ENCODE measurements at regions not wholly inside any gene's neighbourhood (a gene's known extent, or its start where the extent isn't known, plus 50 kb on each side); places are given as distances from the start of the nearest gene placed in this dataset.
A peak's percentile ranks its signal among the peaks of the same experiment; 100 is the strongest.

DNA sequence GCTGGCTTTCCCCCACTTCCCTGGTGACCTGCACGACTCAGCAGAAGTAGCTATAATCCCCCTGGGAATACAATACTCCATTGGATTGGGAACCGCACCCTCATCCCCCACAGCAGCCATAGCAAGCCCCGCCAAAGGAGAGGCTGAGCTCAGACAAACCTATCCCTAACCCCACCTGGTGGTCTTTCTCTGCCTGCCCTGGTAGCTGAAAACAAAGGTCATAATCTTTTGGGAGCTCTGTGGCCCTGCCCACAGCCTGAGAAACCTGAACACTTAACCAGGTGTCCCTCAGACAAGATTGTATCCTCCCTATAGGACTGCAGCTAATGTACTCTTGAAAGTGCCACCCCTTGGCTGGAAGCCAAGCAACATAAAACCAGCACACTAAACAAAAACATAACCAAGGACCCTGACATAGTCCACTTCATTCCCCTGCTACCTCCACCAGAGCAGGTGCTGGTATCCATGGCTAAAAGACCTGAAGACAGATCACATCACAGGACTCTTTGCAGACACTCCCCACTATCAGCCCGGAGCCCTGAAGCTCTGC is 71.6 kb upstream of the RUNX1 start:
- DNase-seq (ENCODE audit: low read depth), result no peak

DNA sequence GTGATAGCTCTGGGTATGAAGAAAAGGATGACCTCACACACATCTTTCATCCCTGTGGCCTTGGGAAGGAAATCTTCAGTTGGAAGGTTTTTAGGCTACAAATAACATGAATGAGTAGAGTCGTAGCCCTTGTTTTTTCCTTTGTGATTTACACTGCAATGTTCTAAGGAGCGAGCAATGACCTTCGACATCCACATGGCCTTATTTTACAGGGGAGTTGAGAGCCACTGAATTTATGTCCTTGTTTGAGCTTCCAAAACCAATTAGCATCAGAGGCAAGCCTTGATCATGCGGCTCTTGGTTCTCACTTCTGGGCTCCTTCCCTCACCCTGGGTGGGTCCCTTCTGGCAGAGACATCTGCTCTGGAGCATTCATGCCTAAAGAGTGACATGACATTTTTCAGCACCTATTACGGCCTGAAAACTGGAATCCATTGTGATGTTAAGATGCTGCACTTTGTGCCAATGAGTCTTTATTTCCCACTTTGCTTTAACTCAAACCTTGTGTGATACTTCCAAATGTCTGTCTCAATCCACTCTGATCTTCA is 70.5 kb upstream of the RUNX1 start:
- DNase-seq (ENCODE audit: low read depth), result no peak

DNA sequence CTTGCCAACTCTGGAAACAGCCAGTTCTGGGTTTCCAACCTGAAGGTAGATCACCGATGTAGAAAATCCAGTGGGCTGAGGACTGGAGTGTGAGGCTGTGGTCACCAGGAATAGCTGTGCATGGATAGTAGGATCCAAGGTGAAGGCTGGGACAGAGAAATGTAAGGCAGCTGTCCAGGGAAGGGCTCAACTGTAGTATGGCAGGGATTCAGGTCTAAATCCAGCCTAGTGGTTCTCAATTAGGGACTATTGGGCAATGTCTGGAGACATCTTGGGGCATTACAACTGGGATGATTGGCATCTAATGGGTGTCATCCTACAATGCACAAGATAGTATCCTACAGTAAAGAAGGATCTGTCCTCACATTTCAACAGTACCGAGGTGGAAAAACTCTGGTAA is 67.7 kb upstream of the RUNX1 start:
- DNase-seq (ENCODE audit: low read depth), result no peak

DNA sequence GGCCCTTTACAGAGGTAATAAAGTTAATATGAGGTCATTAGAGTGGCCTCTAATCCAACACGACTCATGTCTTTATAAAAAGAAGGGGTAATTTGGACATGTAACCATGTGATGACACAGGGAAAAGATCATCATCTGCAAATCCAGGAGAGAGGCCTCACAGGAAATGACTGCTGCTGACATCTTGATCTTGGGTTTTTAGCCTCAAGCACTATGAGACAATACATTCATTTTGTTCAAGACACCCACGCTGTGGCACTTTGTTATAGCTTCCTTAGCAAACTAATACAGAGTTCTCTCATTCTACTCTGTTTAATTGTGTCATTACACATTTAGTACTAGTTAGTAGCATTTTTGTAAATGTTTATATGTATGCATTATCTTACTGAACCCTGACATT is 64.0 kb upstream of the RUNX1 start:
- no peak for DNase-seq (ENCODE audit: low read depth)

- DNase-seq (ENCODE audit: low read depth), result no peak
These were observed 62.3 kb upstream of the RUNX1 start for GRCh38 chr21:35111321-35111930.

GRCh38 chr21:35108887-35109286 is 59.8 kb upstream of the RUNX1 start:
- no peak for DNase-seq (ENCODE audit: low read depth)

DNA sequence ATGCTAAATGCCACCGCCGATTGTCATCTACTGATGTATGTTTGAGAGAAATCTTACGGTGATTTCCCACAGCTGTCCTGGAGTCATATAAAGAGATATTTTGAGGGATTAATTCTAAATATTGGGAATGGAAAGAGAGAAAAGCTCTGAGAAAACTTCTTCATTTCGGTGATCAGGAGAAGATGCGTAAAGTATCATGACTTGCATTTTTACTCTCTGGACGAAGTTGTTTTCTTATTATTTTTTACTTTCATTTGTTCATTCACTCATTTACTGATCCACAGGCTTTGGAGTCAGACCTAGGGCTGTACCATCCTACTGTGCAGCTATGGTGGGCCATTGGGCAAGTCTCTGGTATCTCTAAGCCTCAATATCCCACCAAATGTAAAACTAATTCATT is 58.4 kb upstream of the RUNX1 start:
- no peak for DNase-seq (ENCODE audit: low read depth)

- DNase-seq (ENCODE audit: low read depth), result peak; percentile 89
These were observed 57.2 kb upstream of the RUNX1 start for GRCh38 chr21:35106246-35106835.

- DNase-seq (ENCODE audit: low read depth), result peak; percentile 94
These were observed 53.6 kb upstream of the RUNX1 start for GRCh38 chr21:35102488-35103371.

DNA sequence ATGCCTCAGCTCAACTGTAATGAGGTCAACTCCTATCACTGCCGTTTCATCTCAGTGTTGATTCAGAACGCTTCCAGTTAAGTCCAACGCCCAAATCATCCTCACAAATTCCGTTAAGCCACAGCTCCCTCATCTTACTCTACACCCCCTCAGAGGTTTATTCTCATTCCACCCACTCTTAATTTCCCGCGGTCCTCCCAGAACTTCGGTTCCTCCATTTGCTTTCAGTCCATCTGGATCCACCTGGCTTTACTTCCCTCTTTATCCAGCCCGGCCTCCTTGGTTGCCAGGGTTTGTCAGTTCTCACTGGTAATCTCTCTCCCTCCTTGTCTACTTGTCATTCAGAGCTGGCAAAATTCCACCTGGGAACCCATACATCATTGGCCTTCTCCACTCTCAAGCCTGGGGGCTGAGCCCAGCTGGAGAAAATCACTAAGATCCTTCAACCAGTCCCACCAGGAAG is 51.3 kb upstream of the RUNX1 start:
- DNase-seq (ENCODE audit: low read depth), result no peak

DNA sequence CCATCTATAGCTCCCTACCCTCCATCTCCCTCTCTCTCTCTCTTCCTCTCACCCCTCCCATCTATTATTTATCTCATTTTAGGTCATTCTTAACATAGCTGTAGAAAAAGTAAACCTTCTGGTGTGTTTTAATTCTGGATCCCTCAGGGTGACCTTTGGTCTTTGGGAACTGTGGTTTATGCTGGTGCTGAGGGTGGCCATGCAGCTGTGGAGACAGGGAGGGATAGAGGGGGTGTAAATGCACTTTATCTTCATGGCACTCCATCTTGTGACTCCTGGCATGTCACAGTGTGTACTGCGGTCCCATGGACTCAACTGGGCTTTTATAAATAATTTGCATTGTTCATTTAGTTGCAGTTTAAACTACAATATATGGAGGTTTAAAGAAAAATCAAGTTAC is 50.2 kb upstream of the RUNX1 start:
- no peak for DNase-seq (ENCODE audit: low read depth)

Data from CMK (cell line).